Activated naive CD4-positive, alpha-beta T cell (primary cell): ENCODE measurements at regions not wholly inside any gene's neighbourhood (a gene's known extent, or its start where the extent isn't known, plus 50 kb on each side); places are given as distances from the start of the nearest gene placed in this dataset.
"Not testable (repeated sequence)": the region's sequence is repeated elsewhere in the genome, so short reads cannot be mapped to it uniquely, and the experiment has no call there.

ENCODE experiments used
- DNase-seq, 4 experiments: peaks; one replicate each; lab custom pipeline; 2025; lab: John Stamatoyannopoulos, UW

GRCh38 chr4:98828801-98829200, 100.1 kb downstream of the EIF4E start:
- peak in 2 of 4 experiments; percentile 1 to 2 for DNase-seq

- DNase-seq: no peak
Measured at GRCh38 chr4:98827661-98828060, 101.3 kb downstream of the EIF4E start.

- no peak for DNase-seq
Measured at GRCh38 chr4:98822144-98822543, 106.8 kb downstream of the EIF4E start.

GRCh38 chr4:98818116-98818515, 110.8 kb downstream of the EIF4E start:
- not testable (repeated sequence) for DNase-seq

- no peak for DNase-seq
Measured at GRCh38 chr4:98816816-98817215, 112.1 kb downstream of the EIF4E start.

GRCh38 chr4:98816386-98816785, 112.5 kb downstream of the EIF4E start:
- no peak for DNase-seq

GRCh38 chr4:98804403-98804802, 124.5 kb downstream of the EIF4E start:
- no peak for DNase-seq

- no peak for DNase-seq
Measured at GRCh38 chr4:98803251-98803650, 125.7 kb downstream of the EIF4E start.

GRCh38 chr4:98802770-98803198, 126.1 kb downstream of the EIF4E start:
- DNase-seq: no peak

- DNase-seq: no peak
Measured at GRCh38 chr4:98801259-98801725, 127.6 kb downstream of the EIF4E start.

GRCh38 chr4:98796991-98797390, 131.9 kb downstream of the EIF4E start:
- no peak for DNase-seq

GRCh38 chr4:98794565-98795205, 134.2 kb downstream of the EIF4E start:
- no peak for DNase-seq

GRCh38 chr4:98793658-98794057, 135.2 kb upstream of the TSPAN5 start:
- no peak for DNase-seq

- no peak for DNase-seq
Measured at GRCh38 chr4:98786866-98787265, 128.5 kb upstream of the TSPAN5 start.

GRCh38 chr4:98784947-98785706, 126.7 kb upstream of the TSPAN5 start:
- DNase-seq: no peak

- no peak for DNase-seq
Measured at GRCh38 chr4:98781641-98782357, 123.4 kb upstream of the TSPAN5 start.

- no peak for DNase-seq
Measured at GRCh38 chr4:98780926-98781325, 122.5 kb upstream of the TSPAN5 start.

GRCh38 chr4:98779088-98779487, 120.7 kb upstream of the TSPAN5 start:
- no peak for DNase-seq

- no peak for DNase-seq
Measured at GRCh38 chr4:98778206-98778605, 119.8 kb upstream of the TSPAN5 start.

- DNase-seq: no peak
Measured at GRCh38 chr4:98775672-98776071, 117.3 kb upstream of the TSPAN5 start.

- DNase-seq: no peak
Measured at GRCh38 chr4:98773638-98774037, 115.2 kb upstream of the TSPAN5 start.

- DNase-seq: no peak
Measured at GRCh38 chr4:98771959-98772632, 113.7 kb upstream of the TSPAN5 start.
